NCI-H2227 treated with DMSO at 0.1 percent for 48 hours (cell line): ENCODE measurements at regions not wholly inside any gene's neighbourhood (a gene's known extent, or its start where the extent isn't known, plus 50 kb on each side); places are given as distances from the start of the nearest gene placed in this dataset.
"Not testable (repeated sequence)": the region's sequence is repeated elsewhere in the genome, so short reads cannot be mapped to it uniquely, and the experiment has no call there.

Source experiments
- DNase-seq: peaks from one replicate; lab custom pipeline; 2025; lab: John Stamatoyannopoulos, UW

- no peak for DNase-seq
Observed at GRCh38 chr20:33908336-33908735, 85.4 kb upstream of the RALY start.

GRCh38 chr20:33908868-33909267 is 84.8 kb upstream of the RALY start:
- no peak for DNase-seq

GRCh38 chr20:33909331-33909921 is 84.3 kb upstream of the RALY start:
- DNase-seq, result no peak

- no peak for DNase-seq
Observed at GRCh38 chr20:33910056-33910455, 83.7 kb upstream of the RALY start.

- no peak for DNase-seq
Observed at GRCh38 chr20:33910529-33911327, 83.0 kb upstream of the RALY start.

- peak; percentile 39 for DNase-seq
Observed at GRCh38 chr20:33914919-33915318, 78.8 kb upstream of the RALY start.

GRCh38 chr20:33915726-33916331 is 77.9 kb upstream of the RALY start:
- DNase-seq, result no peak

- DNase-seq, result no peak
Observed at GRCh38 chr20:33916768-33917167, 76.9 kb upstream of the RALY start.

GRCh38 chr20:33917831-33918525 is 75.7 kb upstream of the RALY start:
- DNase-seq, result no peak

GRCh38 chr20:33918662-33919061 is 75.0 kb upstream of the RALY start:
- no peak for DNase-seq

- no peak for DNase-seq
Observed at GRCh38 chr20:33919653-33920052, 74.1 kb upstream of the RALY start.

- no peak for DNase-seq
Observed at GRCh38 chr20:33922224-33922623, 71.5 kb upstream of the RALY start.

GRCh38 chr20:33923740-33924139 is 70.0 kb upstream of the RALY start:
- no peak for DNase-seq

GRCh38 chr20:33925867-33926266 is 67.8 kb upstream of the RALY start:
- no peak for DNase-seq

- DNase-seq, result no peak
Observed at GRCh38 chr20:33926425-33926824, 67.3 kb upstream of the RALY start.

GRCh38 chr20:33927724-33928123 is 66.0 kb upstream of the RALY start:
- no peak for DNase-seq

GRCh38 chr20:33929917-33930316 is 63.8 kb upstream of the RALY start:
- DNase-seq, result no peak

- no peak for DNase-seq
Observed at GRCh38 chr20:33933469-33933909, 60.2 kb upstream of the RALY start.

GRCh38 chr20:33936656-33937055 is 57.1 kb upstream of the RALY start:
- DNase-seq, result no peak

- DNase-seq, result not testable (repeated sequence)
Observed at GRCh38 chr20:33939031-33939430, 54.7 kb upstream of the RALY start.

- no peak for DNase-seq
Observed at GRCh38 chr20:33940666-33941065, 53.0 kb upstream of the RALY start.
